PC-9 (cell line): ENCODE measurements at regions not wholly inside any gene's neighbourhood (a gene's known extent, or its start where the extent isn't known, plus 50 kb on each side); places are given as distances from the start of the nearest gene placed in this dataset.

ENCODE experiments used
- BruUV-seq: library from RNA; stranded (reverse); fragments of 400-500 nt; replicated peaks from 2 replicates; lab custom pipeline; 2021; lab: Mats Ljungman, UMichigan
- CTCF ChIA-PET: fragments of 300-600 bp; sonication (Branson Sonifier 250); formaldehyde crosslinking; loops from one replicate; lab custom pipeline; 2022; ENCODE audit warnings: antibody characterized with exemption; lab: Charles Lee
- POLR2A ChIA-PET: fragments of 300-600 bp; sonication (Branson Sonifier 250); formaldehyde crosslinking; loops from one replicate; lab custom pipeline; 2022; ENCODE audit warnings: antibody characterized with exemption; ENCODE audit not compliant: unreplicated experiment; lab: Charles Lee
- DNase-seq, 2 experiments: peaks; one replicate each; pipeline versions ENCODE4 v3.0.0 to v3.0.0-alpha.2; 2015 to 2022; ENCODE audit warnings: mixed read lengths in 1 of 2
- H2AFZ ChIP-seq: fragments of 200-600 bp; sonication (generic); 2 replicates; pipeline ENCODE4 v1.8.1; 2017; ENCODE audit warnings: antibody characterized with exemption
- H3F3A ChIP-seq: fragments of 200-600 bp; sonication (generic); 2 replicates; pipeline ENCODE4 v1.8.1; 2017; ENCODE audit warnings: antibody characterized with exemption, mild to moderate bottlenecking, low read depth; ENCODE audit not compliant: insufficient read depth
- H3K27ac ChIP-seq: fragments of 200-600 bp; sonication (generic); 2 replicates; pipeline ENCODE4 v1.6.1; 2016; ENCODE audit warnings: mixed run types
- H3K27me3 ChIP-seq: fragments of 200-600 bp; sonication (generic); 2 replicates; pipeline ENCODE4 v1.6.1; 2016; ENCODE audit warnings: low read depth, mixed run types; ENCODE audit not compliant: insufficient read depth
- H3K36me3 ChIP-seq: fragments of 200-600 bp; sonication (generic); 2 replicates; pipeline ENCODE4 v1.6.1; 2016; ENCODE audit warnings: low read depth, mixed run types
- H3K4me1 ChIP-seq: fragments of 200-600 bp; sonication (generic); replicated peaks from 2 replicates; pipeline ENCODE4 v1.6.1; 2016; ENCODE audit warnings: mixed run types; ENCODE audit not compliant: insufficient read depth
- H3K4me2 ChIP-seq: fragments of 200-600 bp; sonication (generic); 2 replicates; pipeline ENCODE4 v1.6.1; 2017; ENCODE audit warnings: mixed run types
- H3K4me3 ChIP-seq: fragments of 200-600 bp; sonication (generic); 2 replicates; pipeline ENCODE4 v1.6.1; 2016; ENCODE audit warnings: mixed run types
- H3K79me2 ChIP-seq: fragments of 200-600 bp; sonication (generic); 2 replicates; pipeline ENCODE4 v1.6.1; 2017; ENCODE audit warnings: low read depth, mixed run types
- H3K9me2 ChIP-seq: fragments of 200-600 bp; sonication (generic); 2 replicates; pipeline ENCODE4 v1.8.1; 2017; ENCODE audit warnings: mild to moderate bottlenecking; ENCODE audit not compliant: insufficient read depth
- H3K9me3 ChIP-seq: fragments of 200-600 bp; sonication (generic); 2 replicates; pipeline ENCODE4 v1.8.1; 2016; ENCODE audit warnings: low read depth; ENCODE audit not compliant: insufficient read depth
- H4K20me1 ChIP-seq: fragments of 200-600 bp; sonication (generic); 2 replicates; pipeline ENCODE4 v1.8.1; 2017; ENCODE audit not compliant: insufficient read depth
- EZH2 ChIP-seq: fragments of 200-600 bp; sonication (generic); IDR thresholded peaks from 2 replicates; pipeline ENCODE4 v1.8.0; 2017; ENCODE audit warnings: antibody characterized with exemption, low read depth
- intact Hi-C: fragments of 100-400 bp; cut with micrococcal nuclease; formaldehyde crosslinking; loops from one replicate; pipeline ENCODE4 v1.10.0; 2022; ENCODE audit not compliant: unreplicated experiment
- TF ChIP-seq, protein P1 (sequence below): fragments of 200-600 bp; sonication (generic); conservative IDR thresholded peaks from 2 replicates; pipeline ENCODE4 v1.6.1; 2017; ENCODE audit warnings: mixed run types, antibody characterized with exemption, mild to moderate bottlenecking, moderate library complexity

DNA sequence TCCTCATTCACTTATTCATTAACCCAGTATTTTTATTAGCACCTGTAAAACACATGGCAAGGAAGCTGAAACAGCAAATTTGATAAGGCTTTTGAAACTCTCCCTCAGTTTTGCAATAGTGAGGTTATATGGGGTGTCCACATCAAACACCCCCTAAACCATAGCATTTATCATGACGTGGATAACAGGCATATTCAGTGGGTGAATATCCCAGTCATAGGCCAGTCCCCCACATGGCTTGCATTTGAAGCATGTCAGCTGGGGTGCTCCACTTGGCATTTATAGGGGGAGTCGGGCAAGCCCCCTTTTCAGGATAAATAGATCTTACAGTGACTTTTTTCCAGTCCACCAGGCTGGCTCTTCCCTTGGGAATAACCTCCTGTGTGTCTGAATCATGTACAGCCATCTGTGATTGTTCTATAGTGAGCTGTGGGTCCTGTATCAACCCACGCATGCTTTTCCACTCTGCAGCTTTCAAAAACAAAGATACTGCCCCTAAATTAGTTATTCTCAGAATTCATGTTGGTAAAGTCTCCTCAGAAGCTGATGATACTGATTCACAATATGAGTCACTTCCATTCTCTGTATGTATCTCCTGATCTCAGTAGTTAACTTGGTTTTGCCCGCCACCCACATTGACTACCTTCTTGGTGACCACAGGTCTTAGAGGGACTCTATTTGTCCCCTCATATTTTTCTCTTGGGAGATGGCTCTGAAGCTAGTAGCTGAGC is 84.4 kb upstream of the SPIN1 start:
- no peak for DNase-seq
- H4K20me1 ChIP-seq: no peaks in the 10 kb centered on the region
- no peaks in the 10 kb centered on the region for H3F3A ChIP-seq
- H3K9me2 ChIP-seq: no peaks in the 10 kb centered on the region
- no peaks in the 10 kb centered on the region for H3K9me3 ChIP-seq
- no peak overlapping the region for H3K27ac ChIP-seq
- H3K27me3 ChIP-seq: no peaks in the 10 kb centered on the region
- no peaks in the 10 kb centered on the region for H3K36me3 ChIP-seq
- POLR2A ChIA-PET: no interaction called here
- no peak for TF ChIP-seq EZH2
- TF ChIP-seq, protein P1, sequence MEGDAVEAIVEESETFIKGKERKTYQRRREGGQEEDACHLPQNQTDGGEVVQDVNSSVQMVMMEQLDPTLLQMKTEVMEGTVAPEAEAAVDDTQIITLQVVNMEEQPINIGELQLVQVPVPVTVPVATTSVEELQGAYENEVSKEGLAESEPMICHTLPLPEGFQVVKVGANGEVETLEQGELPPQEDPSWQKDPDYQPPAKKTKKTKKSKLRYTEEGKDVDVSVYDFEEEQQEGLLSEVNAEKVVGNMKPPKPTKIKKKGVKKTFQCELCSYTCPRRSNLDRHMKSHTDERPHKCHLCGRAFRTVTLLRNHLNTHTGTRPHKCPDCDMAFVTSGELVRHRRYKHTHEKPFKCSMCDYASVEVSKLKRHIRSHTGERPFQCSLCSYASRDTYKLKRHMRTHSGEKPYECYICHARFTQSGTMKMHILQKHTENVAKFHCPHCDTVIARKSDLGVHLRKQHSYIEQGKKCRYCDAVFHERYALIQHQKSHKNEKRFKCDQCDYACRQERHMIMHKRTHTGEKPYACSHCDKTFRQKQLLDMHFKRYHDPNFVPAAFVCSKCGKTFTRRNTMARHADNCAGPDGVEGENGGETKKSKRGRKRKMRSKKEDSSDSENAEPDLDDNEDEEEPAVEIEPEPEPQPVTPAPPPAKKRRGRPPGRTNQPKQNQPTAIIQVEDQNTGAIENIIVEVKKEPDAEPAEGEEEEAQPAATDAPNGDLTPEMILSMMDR: no peak
- BruUV-seq: no TSS peak
- intact Hi-C loops: no loop called here
- H3K79me2 ChIP-seq: no peaks in the 10 kb centered on the region
- no peak overlapping the region for H3K4me3 ChIP-seq
- no peak overlapping the region for H2AFZ ChIP-seq
- H3K4me1 ChIP-seq: no peaks in the 10 kb centered on the region
- H3K4me2 ChIP-seq: no peak overlapping the region
- CTCF ChIA-PET: interaction anchor here (0.6 kb wide), 1 partner anchor 149 kb away, joined by 10 read pairs; no protein-coding TSS in a partner anchor

DNA sequence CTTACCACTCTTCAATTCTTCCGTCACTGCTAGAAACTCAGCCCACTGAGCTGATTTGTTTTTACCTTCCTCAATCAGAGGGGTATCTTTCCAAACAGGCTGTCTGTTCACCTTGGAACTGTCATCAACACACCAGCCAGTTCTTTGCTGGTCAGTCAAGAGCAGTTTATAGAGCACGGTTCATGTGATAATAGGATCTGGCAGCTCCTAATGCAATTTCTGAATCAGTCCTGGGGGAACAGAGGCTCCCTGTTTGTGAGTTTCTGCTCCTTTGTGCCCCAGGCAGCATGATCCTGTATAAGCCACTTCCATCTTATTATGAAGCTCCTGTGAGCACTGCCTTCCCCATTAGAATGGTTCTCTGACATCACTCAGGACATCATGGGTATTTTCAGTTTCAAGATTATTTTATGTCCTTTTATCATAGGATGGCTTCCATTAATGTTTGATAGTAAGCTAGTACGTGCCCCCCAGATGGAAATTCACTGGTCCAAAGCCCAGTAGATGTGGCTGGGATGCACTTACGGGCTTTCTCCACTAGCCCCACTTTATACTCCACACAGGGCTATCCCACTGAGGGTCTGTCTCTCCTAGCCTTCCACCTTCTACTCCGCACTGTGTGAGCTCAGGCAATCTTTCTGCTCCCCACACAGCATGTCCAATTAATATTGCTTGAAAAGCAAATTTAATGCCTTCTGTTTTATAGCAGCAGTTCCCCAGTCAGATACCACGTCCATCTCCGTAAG is 85.5 kb upstream of the SPIN1 start:
- DNase-seq: no peak
- no peaks in the 10 kb centered on the region for H3K4me1 ChIP-seq
- H3F3A ChIP-seq: no peaks in the 10 kb centered on the region
- no peak overlapping the region for H3K4me2 ChIP-seq
- H3K27ac ChIP-seq: no peak overlapping the region
- no peak overlapping the region for H2AFZ ChIP-seq
- H3K36me3 ChIP-seq: no peaks in the 10 kb centered on the region
- ChIA-PET CTCF (interaction anchor here (0.6 kb wide), 1 partner anchor 31 kb away, joined by 5 read pairs; no protein-coding TSS in a partner anchor), POLR2A (no interaction called here)
- no TSS peak for BruUV-seq
- no peaks in the 10 kb centered on the region for H3K9me2 ChIP-seq
- no peaks in the 10 kb centered on the region for H3K27me3 ChIP-seq
- H3K4me3 ChIP-seq: no peak overlapping the region
- intact Hi-C loops: no loop called here
- no peaks in the 10 kb centered on the region for H4K20me1 ChIP-seq
- no peak for TF ChIP-seq EZH2
- TF ChIP-seq, protein P1: no peak
- no peaks in the 10 kb centered on the region for H3K79me2 ChIP-seq
- H3K9me3 ChIP-seq: no peaks in the 10 kb centered on the region

DNA sequence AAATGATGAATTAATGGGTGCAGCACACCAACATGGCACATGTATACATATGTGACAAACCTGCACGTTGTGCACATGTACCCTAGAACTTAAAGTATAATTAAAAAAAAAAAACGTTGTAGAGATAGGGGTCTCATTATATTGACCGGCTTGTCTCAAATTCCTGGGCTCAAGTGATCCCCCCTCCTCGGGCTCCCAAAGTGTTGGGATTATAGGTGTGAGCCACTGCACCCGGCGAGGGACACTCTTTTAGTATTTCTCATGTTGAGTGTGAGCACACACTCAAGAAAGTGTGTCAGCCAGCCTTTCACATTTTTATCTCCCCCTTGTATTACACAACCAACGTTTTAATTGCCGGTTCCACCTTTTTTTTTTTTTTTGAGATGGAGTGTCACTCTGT is 87.7 kb upstream of the SPIN1 start:
- Histone ChIP-seq H3K9me3 (no peaks in the 10 kb centered on the region), H2AFZ (no peak overlapping the region), H4K20me1 (no peaks in the 10 kb centered on the region), H3F3A (no peaks in the 10 kb centered on the region), H3K9me2 (no peaks in the 10 kb centered on the region), H3K36me3 (no peaks in the 10 kb centered on the region), H3K27ac (no peak overlapping the region), H3K4me1 (no peaks in the 10 kb centered on the region), H3K79me2 (no peaks in the 10 kb centered on the region), H3K4me3 (no peak overlapping the region), H3K27me3 (no peaks in the 10 kb centered on the region), H3K4me2 (no peak overlapping the region)
- BruUV-seq: no TSS peak
- DNase-seq: no peak
- TF ChIP-seq EZH2: no peak
- TF ChIP-seq, protein P1: no peak
- intact Hi-C loops: no loop called here
- ChIA-PET POLR2A (no interaction called here), CTCF (no interaction called here)
